Rectal smooth muscle tissue (tissue), 1 donor: ENCODE measurements at regions not wholly inside any gene's neighbourhood (a gene's known extent, or its start where the extent isn't known, plus 50 kb on each side); places are given as distances from the start of the nearest gene placed in this dataset.

Experiments used
- H3K27ac ChIP-seq: one replicate; pipeline ENCODE4 v1.7.0; 2013; ENCODE audit warnings: low read depth, low read length, inconsistent platforms
- H3K27me3 ChIP-seq: one replicate; pipeline ENCODE4 v1.7.0; 2013; ENCODE audit warnings: low read length; ENCODE audit not compliant: control insufficient read depth, insufficient read depth
- H3K36me3 ChIP-seq: one replicate; pipeline ENCODE4 v1.7.0; 2013; ENCODE audit warnings: low read length; ENCODE audit not compliant: control insufficient read depth, insufficient read depth
- H3K4me1 ChIP-seq: one replicate; pipeline ENCODE4 v1.7.0; 2013; ENCODE audit warnings: low read length; ENCODE audit not compliant: control insufficient read depth, insufficient read depth
- H3K4me3 ChIP-seq: one replicate; pipeline ENCODE4 v1.7.0; 2013; ENCODE audit warnings: low read length
- H3K9ac ChIP-seq: one replicate; pipeline ENCODE4 v1.7.0; 2013; ENCODE audit warnings: low read length

DNA sequence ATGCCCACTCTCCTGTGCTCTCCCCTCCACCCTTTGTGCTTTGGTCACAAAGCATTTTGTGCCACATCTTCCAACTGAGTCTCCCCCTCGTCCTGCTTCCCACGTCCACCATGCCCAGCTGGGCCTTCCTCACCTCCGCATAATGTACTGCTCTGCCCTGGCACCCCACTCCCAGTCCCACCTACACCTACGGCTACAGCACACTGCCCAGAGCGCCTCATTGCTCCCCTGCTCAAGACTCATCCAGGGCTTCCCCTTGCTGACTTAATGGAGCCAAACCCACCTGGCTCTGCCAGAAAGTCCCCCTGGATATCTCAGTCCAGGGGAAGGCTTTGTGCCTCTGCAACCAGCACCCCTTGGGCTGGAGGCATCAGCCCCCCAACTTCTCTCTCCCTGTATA lies 299.2 kb upstream of the ZMIZ1 start:
- peaks cover 17% of the 10 kb centered on the region for H3K4me1 ChIP-seq
- no peak overlapping the region for H3K27ac ChIP-seq
- no peaks in the 10 kb centered on the region for H3K27me3 ChIP-seq
- no peaks in the 10 kb centered on the region for H3K36me3 ChIP-seq
- H3K4me3 ChIP-seq, result no peak overlapping the region
- H3K9ac ChIP-seq, result no peak overlapping the region

- Histone ChIP-seq H3K27me3 (no peaks in the 10 kb centered on the region), H3K36me3 (no peaks in the 10 kb centered on the region), H3K27ac (peak overlapping the region; percentile 63), H3K4me1 (peaks cover 24% of the 10 kb centered on the region), H3K9ac (no peak overlapping the region), H3K4me3 (no peak overlapping the region)
Measured at GRCh38 chr10:78770167-78771090, 298.3 kb upstream of the ZMIZ1 start.

GRCh38 chr10:78771260-78771659 lies 297.5 kb upstream of the ZMIZ1 start:
- Histone ChIP-seq H3K27me3 (no peaks in the 10 kb centered on the region), H3K27ac (peak overlapping the region; percentile 69), H3K9ac (no peak overlapping the region), H3K36me3 (no peaks in the 10 kb centered on the region), H3K4me1 (peaks cover 24% of the 10 kb centered on the region), H3K4me3 (no peak overlapping the region)

DNA sequence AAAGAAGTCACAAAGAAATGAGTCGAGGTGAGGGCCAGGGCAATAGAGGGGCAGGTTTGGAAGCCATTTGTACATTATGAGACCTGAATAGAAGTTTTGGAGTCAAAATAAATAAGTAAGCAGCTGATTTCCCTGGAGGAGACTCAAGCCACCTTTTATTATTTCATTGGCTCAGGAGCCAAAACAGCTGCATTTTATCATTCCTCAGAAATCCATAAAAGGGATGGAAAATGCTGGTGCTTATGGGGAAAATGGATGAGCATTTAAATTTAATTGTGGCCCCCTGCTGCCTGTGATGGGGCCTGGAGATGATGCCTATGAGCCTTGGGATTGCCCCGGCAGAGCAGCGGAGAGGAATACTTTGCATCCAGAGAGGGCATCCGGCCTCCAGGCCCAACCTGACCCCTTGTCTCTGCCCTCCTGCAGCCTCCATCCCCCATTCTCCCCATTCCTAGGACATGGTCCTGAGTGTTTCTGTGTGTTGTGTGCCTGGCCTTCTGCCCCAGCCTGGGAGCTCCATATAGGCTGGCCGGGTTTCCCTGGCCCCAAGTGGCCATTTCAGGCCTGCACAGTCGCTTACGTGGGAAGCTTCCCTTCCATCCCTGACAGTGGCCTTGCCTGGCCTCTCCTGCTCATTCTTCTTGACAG lies 296.8 kb upstream of the ZMIZ1 start:
- H3K4me1 ChIP-seq, result peaks cover 28% of the 10 kb centered on the region
- no peak overlapping the region for H3K9ac ChIP-seq
- H3K36me3 ChIP-seq, result no peaks in the 10 kb centered on the region
- H3K4me3 ChIP-seq, result no peak overlapping the region
- no peaks in the 10 kb centered on the region for H3K27me3 ChIP-seq
- peak overlapping the region; percentile 69 for H3K27ac ChIP-seq

- no peak overlapping the region for H3K9ac ChIP-seq
- peaks cover 33% of the 10 kb centered on the region for H3K4me1 ChIP-seq
- no peaks in the 10 kb centered on the region for H3K36me3 ChIP-seq
- H3K4me3 ChIP-seq, result no peak overlapping the region
- H3K27ac ChIP-seq, result no peak overlapping the region
- H3K27me3 ChIP-seq, result no peaks in the 10 kb centered on the region
Measured at GRCh38 chr10:78772486-78772885, 296.3 kb upstream of the ZMIZ1 start.

DNA sequence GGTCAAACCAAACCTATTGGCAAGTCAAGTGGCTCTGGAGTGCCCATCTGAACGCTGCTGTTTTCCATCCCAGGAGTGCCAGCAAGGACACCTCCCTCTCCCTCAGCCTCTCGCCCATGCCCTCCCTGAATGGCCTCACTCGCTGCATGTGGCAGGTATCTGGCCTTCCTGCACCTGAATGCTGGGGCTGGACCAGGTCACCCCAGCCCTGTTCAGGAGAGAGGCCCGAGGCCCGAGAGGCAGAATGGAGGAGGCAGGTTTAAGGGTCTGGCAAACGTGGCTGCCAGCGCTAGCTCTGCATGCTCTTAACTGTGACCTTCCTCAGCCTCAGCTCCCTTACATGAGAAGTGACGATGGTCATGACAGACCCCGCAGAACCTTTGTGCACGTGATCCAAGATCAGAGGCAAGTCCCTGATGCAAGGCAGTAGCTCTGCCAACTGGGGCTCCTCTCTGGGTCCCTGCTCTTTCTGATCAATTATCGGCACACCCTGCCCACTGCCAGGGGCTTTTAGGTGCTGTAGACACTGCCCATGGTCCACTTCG lies 295.7 kb upstream of the ZMIZ1 start:
- Histone ChIP-seq H3K27ac (no peak overlapping the region), H3K36me3 (no peaks in the 10 kb centered on the region), H3K4me1 (peaks cover 39% of the 10 kb centered on the region), H3K4me3 (no peak overlapping the region), H3K27me3 (no peaks in the 10 kb centered on the region), H3K9ac (no peak overlapping the region)

- peak overlapping the region; percentile 10 for H3K9ac ChIP-seq
- H3K36me3 ChIP-seq, result no peaks in the 10 kb centered on the region
- no peak overlapping the region for H3K4me3 ChIP-seq
- H3K27ac ChIP-seq, result peak overlapping the region; percentile 51
- H3K4me1 ChIP-seq, result peaks cover 42% of the 10 kb centered on the region
- H3K27me3 ChIP-seq, result no peaks in the 10 kb centered on the region
Measured at GRCh38 chr10:78774614-78774998, 294.2 kb upstream of the ZMIZ1 start.

GRCh38 chr10:78774999-78775711 lies 293.6 kb upstream of the ZMIZ1 start:
- H3K27ac ChIP-seq, result peak overlapping the region; percentile 51
- no peaks in the 10 kb centered on the region for H3K27me3 ChIP-seq
- no peak overlapping the region for H3K4me3 ChIP-seq
- peaks cover 42% of the 10 kb centered on the region for H3K4me1 ChIP-seq
- peak overlapping the region; percentile 10 for H3K9ac ChIP-seq
- H3K36me3 ChIP-seq, result no peaks in the 10 kb centered on the region

DNA sequence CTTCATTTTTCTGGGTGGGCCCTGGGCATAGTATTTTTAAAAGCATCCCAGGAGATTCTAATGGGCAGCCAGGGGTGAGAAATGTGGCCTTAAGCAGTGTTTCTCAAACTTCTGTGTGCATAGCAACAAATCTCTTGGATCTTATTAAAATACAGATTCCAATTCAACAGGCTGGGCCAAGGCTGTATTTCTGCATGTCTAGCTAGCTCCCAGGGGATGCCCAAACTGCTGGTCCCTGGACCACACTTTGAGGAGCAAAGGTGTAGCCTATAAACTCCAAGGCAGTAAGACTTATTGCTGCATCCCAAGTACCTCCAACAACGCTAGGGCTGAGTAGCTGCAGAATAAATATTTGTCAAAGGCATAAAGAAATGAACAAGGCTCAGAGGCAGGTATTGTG lies 292.9 kb upstream of the ZMIZ1 start:
- H3K4me1 ChIP-seq, result peaks cover 37% of the 10 kb centered on the region
- peak overlapping the region; percentile 10 for H3K27ac ChIP-seq
- H3K4me3 ChIP-seq, result no peak overlapping the region
- H3K9ac ChIP-seq, result no peak overlapping the region
- no peaks in the 10 kb centered on the region for H3K27me3 ChIP-seq
- H3K36me3 ChIP-seq, result no peaks in the 10 kb centered on the region

- H3K36me3 ChIP-seq, result no peaks in the 10 kb centered on the region
- no peak overlapping the region for H3K9ac ChIP-seq
- H3K27me3 ChIP-seq, result no peaks in the 10 kb centered on the region
- peaks cover 32% of the 10 kb centered on the region for H3K4me1 ChIP-seq
- no peak overlapping the region for H3K27ac ChIP-seq
- H3K4me3 ChIP-seq, result no peak overlapping the region
Measured at GRCh38 chr10:78776756-78777155, 292.0 kb upstream of the ZMIZ1 start.

- H3K9ac ChIP-seq, result no peak overlapping the region
- peak overlapping the region; percentile 19 for H3K4me3 ChIP-seq
- peaks cover 27% of the 10 kb centered on the region for H3K4me1 ChIP-seq
- no peaks in the 10 kb centered on the region for H3K27me3 ChIP-seq
- no peaks in the 10 kb centered on the region for H3K36me3 ChIP-seq
- H3K27ac ChIP-seq, result peak overlapping the region; percentile 87
Measured at GRCh38 chr10:78777466-78777865, 291.3 kb upstream of the ZMIZ1 start.

DNA sequence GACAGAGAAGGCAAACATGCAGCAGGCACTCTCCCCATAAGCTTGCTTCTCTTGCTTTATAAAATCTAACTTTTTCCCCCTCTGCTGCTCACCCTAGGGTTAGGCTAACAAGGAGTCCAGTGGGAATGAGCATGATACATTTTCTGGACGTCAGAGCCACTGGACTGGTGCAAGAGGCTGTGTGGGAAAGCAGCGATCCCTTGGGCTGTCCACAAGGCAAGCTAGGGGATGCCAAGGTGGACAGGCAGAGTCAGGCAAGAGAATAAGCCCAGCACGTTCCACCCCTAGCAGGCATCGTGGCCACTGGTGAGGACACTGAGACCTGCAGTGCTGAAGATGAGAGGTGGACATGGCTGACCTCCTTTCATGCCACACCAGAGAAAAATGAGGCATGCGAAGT lies 290.9 kb upstream of the ZMIZ1 start:
- Histone ChIP-seq H3K27ac (peak overlapping the region; percentile 87), H3K9ac (no peak overlapping the region), H3K36me3 (no peaks in the 10 kb centered on the region)

More for the DNA sequence above, 290.9 kb upstream of the ZMIZ1 start:
- Histone ChIP-seq H3K27me3 (no peaks in the 10 kb centered on the region), H3K4me3 (peak overlapping the region; percentile 19), H3K4me1 (peaks cover 27% of the 10 kb centered on the region)
